Osteocyte (in vitro differentiated cells): ENCODE measurements at regions not wholly inside any gene's neighbourhood (a gene's known extent, or its start where the extent isn't known, plus 50 kb on each side); places are given as distances from the start of the nearest gene placed in this dataset.

Experiments
- DNase-seq: peaks from one replicate; pipeline ENCODE4 v3.0.0; 2021; ENCODE audit warnings: mixed read lengths; ENCODE audit not compliant: unreplicated experiment; ENCODE audit errors: extremely low spot score
- H3K27ac Mint-ChIP-seq: one replicate; pipeline ENCODE4 v1.8.0; 2021; ENCODE audit warnings: mild to moderate bottlenecking, mixed read lengths; ENCODE audit not compliant: unreplicated experiment
- H3K27me3 Mint-ChIP-seq: one replicate; pipeline ENCODE4 v1.8.0; 2021; ENCODE audit warnings: mixed read lengths; ENCODE audit not compliant: unreplicated experiment
- H3K36me3 Mint-ChIP-seq: one replicate; pipeline ENCODE4 v1.8.0; 2021; ENCODE audit warnings: mixed read lengths; ENCODE audit not compliant: unreplicated experiment
- H3K4me1 Mint-ChIP-seq: one replicate; pipeline ENCODE4 v1.8.0; 2021; ENCODE audit warnings: mixed read lengths; ENCODE audit not compliant: unreplicated experiment
- H3K4me3 Mint-ChIP-seq: one replicate; pipeline ENCODE4 v1.8.0; 2021; ENCODE audit warnings: mild to moderate bottlenecking, moderate library complexity, mixed read lengths; ENCODE audit not compliant: unreplicated experiment
- H3K9me3 Mint-ChIP-seq: one replicate; pipeline ENCODE4 v1.8.0; 2021; ENCODE audit warnings: mixed read lengths; ENCODE audit not compliant: unreplicated experiment
- CTCF ChIP-seq: fragments of 200-600 bp; sonication (generic); IDR thresholded peaks from 2 replicates; pipeline ENCODE4 v1.5.0; 2021; ENCODE audit warnings: antibody characterized with exemption, mild to moderate bottlenecking, moderate library complexity

GRCh38 chr7:21317966-21318915 lies 109.6 kb upstream of the SP4 start:
- Mint-ChIP-seq H3K4me1 (no peaks in the 10 kb centered on the region), H3K27ac (no peak overlapping the region), H3K36me3 (no peaks in the 10 kb centered on the region), H3K27me3 (no peaks in the 10 kb centered on the region), H3K4me3 (no peak overlapping the region), H3K9me3 (no peaks in the 10 kb centered on the region)
- no peak for TF ChIP-seq CTCF
- no peak for DNase-seq

GRCh38 chr7:21318916-21319270 lies 109.0 kb upstream of the SP4 start:
- no peak for TF ChIP-seq CTCF
- H3K27ac Mint-ChIP-seq = no peak overlapping the region
- H3K4me3 Mint-ChIP-seq = no peak overlapping the region
- no peaks in the 10 kb centered on the region for H3K36me3 Mint-ChIP-seq
- DNase-seq = no peak
- no peaks in the 10 kb centered on the region for H3K4me1 Mint-ChIP-seq
- H3K27me3 Mint-ChIP-seq = no peaks in the 10 kb centered on the region
- H3K9me3 Mint-ChIP-seq = no peaks in the 10 kb centered on the region

- DNase-seq = no peak
- no peak for TF ChIP-seq CTCF
- no peaks in the 10 kb centered on the region for H3K36me3 Mint-ChIP-seq
- no peak overlapping the region for H3K27ac Mint-ChIP-seq
- no peaks in the 10 kb centered on the region for H3K27me3 Mint-ChIP-seq
- H3K4me1 Mint-ChIP-seq = no peaks in the 10 kb centered on the region
- no peak overlapping the region for H3K4me3 Mint-ChIP-seq
- H3K9me3 Mint-ChIP-seq = peaks cover under 1% of the 10 kb centered on the region
Measured at GRCh38 chr7:21326241-21326640, 101.6 kb upstream of the SP4 start.

- no peak for TF ChIP-seq CTCF
- no peaks in the 10 kb centered on the region for H3K4me1 Mint-ChIP-seq
- H3K27me3 Mint-ChIP-seq = no peaks in the 10 kb centered on the region
- H3K4me3 Mint-ChIP-seq = no peak overlapping the region
- H3K27ac Mint-ChIP-seq = no peak overlapping the region
- no peak for DNase-seq
- H3K36me3 Mint-ChIP-seq = no peaks in the 10 kb centered on the region
- H3K9me3 Mint-ChIP-seq = peaks cover 5% of the 10 kb centered on the region
Measured at GRCh38 chr7:21326921-21327320, 101.0 kb upstream of the SP4 start.
